H1 (cell line): ENCODE measurements at regions not wholly inside any gene's neighbourhood (a gene's known extent, or its start where the extent isn't known, plus 50 kb on each side); places are given as distances from the start of the nearest gene placed in this dataset.

Source experiments
- CTCF ChIA-PET: fragments of 300-600 bp; sonication (Branson Sonifier 250); formaldehyde crosslinking; loops from one replicate; lab custom pipeline; 2021; ENCODE audit not compliant: partially characterized antibody; lab: Charles Lee
- POLR2A ChIA-PET: fragments of 300-600 bp; sonication (Branson Sonifier 250); formaldehyde crosslinking; loops from one replicate; lab custom pipeline; 2021; ENCODE audit warnings: inconsistent platforms; ENCODE audit not compliant: partially characterized antibody; lab: Charles Lee
- DNase-seq, 2 experiments: peaks; one replicate each; pipeline versions ENCODE4 v3.0.0 to v3.0.0-alpha.2; 2010 to 2022; ENCODE audit warnings: low spot score in 2 of 2, low read depth in 1 of 2, mixed read lengths in 1 of 2
- FAIRE-seq: peaks from 2 replicates; lab custom pipeline; 2011; peaks lifted over from hg19 to GRCh38; lab: Jason Lieb, UNC
- H2AFZ ChIP-seq: 2 replicates; pipeline ENCODE4 v1.8.1; 2012; ENCODE audit warnings: low read length, inconsistent platforms
- H2AK5ac ChIP-seq: 2 replicates; pipeline ENCODE4 v1.6.1; 2013; ENCODE audit warnings: low read depth, low read length
- H2BK120ac ChIP-seq: replicated peaks from 2 replicates; pipeline ENCODE3; 2013; ENCODE audit warnings: low read depth, low read length, inconsistent platforms
- H2BK12ac ChIP-seq: 2 replicates; pipeline ENCODE4 v1.6.1; 2013; ENCODE audit warnings: low read depth, low read length
- H2BK15ac ChIP-seq: 2 replicates; pipeline ENCODE4 v1.6.1; 2013; ENCODE audit warnings: low read length
- H2BK20ac ChIP-seq: 2 replicates; pipeline ENCODE4 v1.6.1; 2013; ENCODE audit warnings: low read length
- H2BK5ac ChIP-seq: 2 replicates; pipeline ENCODE4 v1.6.1; 2013; ENCODE audit warnings: low read depth, low read length
- H3K14ac ChIP-seq: 2 replicates; pipeline ENCODE4 v1.6.1; 2013; ENCODE audit warnings: inconsistent platforms; ENCODE audit not compliant: insufficient read length
- H3K18ac ChIP-seq: 2 replicates; pipeline ENCODE4 v1.6.1; 2013; ENCODE audit warnings: low read length; ENCODE audit errors: extremely low read depth
- H3K23ac ChIP-seq: 2 replicates; pipeline ENCODE4 v1.6.1; 2013; ENCODE audit warnings: inconsistent platforms; ENCODE audit not compliant: insufficient read length
- H3K23me2 ChIP-seq: 2 replicates; pipeline ENCODE4 v1.6.1; 2013; ENCODE audit warnings: low read depth, low read length
- H3K27ac ChIP-seq: 2 replicates; pipeline ENCODE4 v1.6.1; 2011; ENCODE audit warnings: low read depth, low read length, inconsistent platforms
- H3K27me3 ChIP-seq, 4 experiments: replicated peaks in 1 of 4; 1 replicate in 1 of 4; 2 replicates in 3 of 4; pipeline versions ENCODE4 v1.6.1 to v1.8.1; 2011 to 2013; ENCODE audit warnings: low read length in 3 of 4, mild to moderate bottlenecking in 3 of 4, inconsistent platforms in 2 of 4, mixed read lengths in 2 of 4, moderate library complexity in 1 of 4; ENCODE audit not compliant: control insufficient read depth in 3 of 4, insufficient read depth in 3 of 4; ENCODE audit errors: extremely low read depth in 1 of 4
- H3K36me3 ChIP-seq, 4 experiments: 2 replicates each; pipeline versions ENCODE4 v1.6.1 to v1.8.1; 2011 to 2013; ENCODE audit warnings: mild to moderate bottlenecking in 4 of 4, low read length in 3 of 4, moderate library complexity in 2 of 4, control low read depth in 1 of 4, inconsistent platforms in 1 of 4; ENCODE audit not compliant: insufficient read depth in 4 of 4, control insufficient read depth in 2 of 4
- H3K4ac ChIP-seq: replicated peaks from 2 replicates; pipeline ENCODE3; 2013; ENCODE audit warnings: low read length, low read depth, mixed read lengths, inconsistent platforms; ENCODE audit not compliant: insufficient read length
- H3K4me1 ChIP-seq, 4 experiments: replicated peaks in 1 of 4; 1 replicate in 1 of 4; 2 replicates in 3 of 4; pipeline versions ENCODE4 v1.6.1 to v1.8.1; 2011 to 2013; ENCODE audit warnings: low read length in 3 of 4, inconsistent platforms in 2 of 4, mixed read lengths in 1 of 4; ENCODE audit not compliant: insufficient read depth in 4 of 4, control insufficient read depth in 3 of 4
- H3K4me2 ChIP-seq, 2 experiments: 2 replicates each; pipeline versions ENCODE4 v1.6.1 to v1.8.1; 2011 to 2013; ENCODE audit warnings: low read depth in 2 of 2, low read length in 2 of 2, control low read depth in 1 of 2, inconsistent platforms in 1 of 2, mild to moderate bottlenecking in 1 of 2; ENCODE audit not compliant: insufficient read depth in 1 of 2
- H3K4me3 ChIP-seq, 4 experiments: fragments of 200-600, 300-600 bp in 1 of 4; sonication (generic), shearing (Covaris generic), sonication (Bioruptor Twin) in 1 of 4; 2 replicates each; pipeline versions ENCODE4 v1.5.1 to v1.8.1; 2011 to 2016; ENCODE audit warnings: low read length in 4 of 4, low read depth in 3 of 4, control low read depth in 2 of 4, inconsistent platforms in 2 of 4, mild to moderate bottlenecking in 2 of 4, mixed read lengths in 1 of 4, moderate library complexity in 1 of 4; ENCODE audit not compliant: insufficient read depth in 2 of 4; ENCODE audit errors: extremely low read depth in 1 of 4
- H3K56ac ChIP-seq: replicated peaks from 2 replicates; pipeline ENCODE3; 2013; ENCODE audit warnings: low read depth, mild to moderate bottlenecking, mixed read lengths, low read length, inconsistent platforms; ENCODE audit not compliant: insufficient read length
- H3K79me1 ChIP-seq: 2 replicates; pipeline ENCODE4 v1.6.1; 2013; ENCODE audit warnings: low read depth, low read length, control low read depth
- H3K79me2 ChIP-seq, 2 experiments: 2 replicates each; pipeline versions ENCODE4 v1.6.1 to v1.8.1; 2012 to 2013; ENCODE audit warnings: low read length in 2 of 2, mild to moderate bottlenecking in 2 of 2, inconsistent platforms in 1 of 2; ENCODE audit not compliant: insufficient read depth in 2 of 2, control insufficient read depth in 1 of 2
- H3K9ac ChIP-seq, 4 experiments: replicated peaks in 1 of 4; 1 replicate in 1 of 4; 2 replicates in 3 of 4; pipeline versions ENCODE4 v1.6.1 to v1.8.1; 2011 to 2013; ENCODE audit warnings: low read depth in 3 of 4, low read length in 3 of 4, control low read depth in 2 of 4, mild to moderate bottlenecking in 2 of 4, moderate library complexity in 2 of 4, inconsistent platforms in 1 of 4; ENCODE audit errors: extremely low read depth in 1 of 4
- H3K9me3 ChIP-seq, 2 experiments: 2 replicates each; pipeline versions ENCODE4 v1.6.1 to v1.8.1; 2012 to 2013; ENCODE audit warnings: mild to moderate bottlenecking in 2 of 2, moderate library complexity in 2 of 2, control low read depth in 1 of 2, inconsistent platforms in 1 of 2, low read depth in 1 of 2, low read length in 1 of 2, mixed read lengths in 1 of 2; ENCODE audit not compliant: insufficient read depth in 2 of 2
- H4K20me1 ChIP-seq, 2 experiments: replicated peaks in 1 of 2; 2 replicates each; pipeline versions ENCODE3 to v1.8.1; 2011 to 2013; ENCODE audit warnings: inconsistent platforms in 2 of 2, low read length in 2 of 2, mild to moderate bottlenecking in 1 of 2; ENCODE audit not compliant: insufficient read depth in 2 of 2, control insufficient read depth in 1 of 2
- H4K5ac ChIP-seq: 2 replicates; pipeline ENCODE4 v1.6.1; 2013; ENCODE audit warnings: low read length, low read depth, mixed read lengths, inconsistent platforms; ENCODE audit not compliant: insufficient read length
- H4K8ac ChIP-seq: 2 replicates; pipeline ENCODE4 v1.8.0; 2013; ENCODE audit warnings: mild to moderate bottlenecking, moderate library complexity, low read length, inconsistent platforms; ENCODE audit not compliant: insufficient read depth; ENCODE audit errors: extremely low read depth
- H4K91ac ChIP-seq: replicated peaks from 2 replicates; pipeline ENCODE3; 2013; ENCODE audit warnings: low read length, mixed read lengths, inconsistent platforms; ENCODE audit not compliant: insufficient read length
- ASH2L ChIP-seq: fragments of 200-600, 300-600 bp; sonication (generic); IDR thresholded peaks from one replicate; pipeline ENCODE4 v1.7.1; 2017; ENCODE audit warnings: low read length
- CBX5 ChIP-seq: fragments of 300-800, 300-1000 bp; sonication (generic); IDR thresholded peaks from 2 replicates; pipeline ENCODE4 v1.7.1; 2016; ENCODE audit warnings: antibody characterized with exemption, low read length, low read depth
- EZH2 ChIP-seq: fragments of 200-600 bp; sonication (generic); IDR thresholded peaks from 2 replicates; pipeline ENCODE4 v1.7.1; 2012; ENCODE audit warnings: low read depth, mild to moderate bottlenecking, moderate library complexity, low read length, inconsistent platforms; ENCODE audit not compliant: severe bottlenecking
- GTF2F1 ChIP-seq: IDR thresholded peaks from 2 replicates; pipeline ENCODE4 v1.6.1; 2012; ENCODE audit warnings: low read depth, low read length, improper control_type of control experiment, borderline replicate concordance
- JUND ChIP-seq: IDR thresholded peaks from 2 replicates; pipeline ENCODE4 v1.6.1; 2011; ENCODE audit warnings: mild to moderate bottlenecking, improper control_type of control experiment, low read length
- KDM1A ChIP-seq: fragments of 200-600, 300-600 bp; sonication (generic); IDR thresholded peaks from 2 replicates; pipeline ENCODE4 v1.7.1; 2016; ENCODE audit warnings: mild to moderate bottlenecking, low read length, borderline replicate concordance
- KDM4A ChIP-seq: IDR thresholded peaks from one replicate; pipeline ENCODE4 v1.7.1; 2012; ENCODE audit warnings: low read depth, mild to moderate bottlenecking, moderate library complexity, low read length, inconsistent platforms; ENCODE audit not compliant: severe bottlenecking
- MAFK ChIP-seq: IDR thresholded peaks from 2 replicates; pipeline ENCODE4 v1.6.1; 2012; ENCODE audit warnings: low read depth, mild to moderate bottlenecking, improper control_type of control experiment, low read length
- MAX ChIP-seq: IDR thresholded peaks from 2 replicates; pipeline ENCODE4 v1.6.1; 2012; ENCODE audit warnings: inconsistent platforms
- POLR2A ChIP-seq, 2 experiments: IDR thresholded peaks; 1 replicate in 1 of 2; 2 replicates in 1 of 2; pipeline ENCODE4 v1.6.1; 2011; ENCODE audit warnings: low read depth in 2 of 2, low read length in 2 of 2, mild to moderate bottlenecking in 2 of 2; ENCODE audit errors: control extremely low read depth in 1 of 2
- SP1 ChIP-seq: IDR thresholded peaks from 2 replicates; pipeline ENCODE4 v1.6.1; 2011; ENCODE audit warnings: low read depth, low read length
- SP2 ChIP-seq: IDR thresholded peaks from 2 replicates; pipeline ENCODE4 v1.6.1; 2012; ENCODE audit warnings: mild to moderate bottlenecking, low read length, inconsistent platforms
- USF2 ChIP-seq: IDR thresholded peaks from 2 replicates; pipeline ENCODE4 v1.6.1; 2011; ENCODE audit warnings: low read length, improper control_type of control experiment
- WGBS, 2 experiments: shearing (Covaris generic) in 1 of 2; methylation state at CpG; one replicate each; pipeline versions ENCODE4 v1.1.6 to v1.1.7; 2013 to 2015; ENCODE audit warnings: low lambda C conversion rate in 2 of 2, mixed read lengths in 2 of 2, inconsistent platforms in 1 of 2, low coverage in 1 of 2, missing lambda C conversion rate in 1 of 2; ENCODE audit not compliant: insufficient replicate concordance in 2 of 2, insufficient coverage in 1 of 2, insufficient read length in 1 of 2; ENCODE audit errors: extremely low coverage in 1 of 2, missing lambda C conversion rate in 1 of 2; 5-methylcytosine and 5-hydroxymethylcytosine counted together

- Histone ChIP-seq H2BK120ac (no peak overlapping the region), H4K5ac (no peak overlapping the region), H2BK15ac (no peak overlapping the region), H3K4me1 (peaks cover 0 to 10% (median 0%) of the 10 kb centered on the region in 4 experiments; a peak in 3 of 7 replicates), H2BK12ac (no peak overlapping the region), H3K27me3 (no peaks in the 10 kb centered on the region; a peak in 2 of 7 replicates), H4K20me1 (no peaks in the 10 kb centered on the region), H4K91ac (no peak overlapping the region), H3K4ac (no peak overlapping the region), H3K9ac (no peak overlapping the region), H3K23ac (no peak overlapping the region), H2BK5ac (no peak overlapping the region), H3K79me2 (no peaks in the 10 kb centered on the region), H3K23me2 (no peaks in the 10 kb centered on the region), H3K18ac (no peak overlapping the region), H3K9me3 (no peaks in the 10 kb centered on the region), H3K4me3 (no peak overlapping the region), H3K4me2 (no peak overlapping the region), H3K79me1 (no peaks in the 10 kb centered on the region), H3K27ac (no peak overlapping the region), H3K36me3 (no peaks in the 10 kb centered on the region; a peak in 1 of 8 replicates), H3K56ac (no peak overlapping the region), H2BK20ac (no peak overlapping the region), H4K8ac (no peak overlapping the region), H2AK5ac (no peak overlapping the region), H3K14ac (no peak overlapping the region), H2AFZ (no peak overlapping the region)
- CTCF ChIA-PET: interaction anchor here (0.6 to 1.8 kb wide), 2 partner anchors 9 to 559 kb away, joined by 3 to 5 read pairs; no protein-coding TSS in a partner anchor
- POLR2A ChIA-PET: no interaction called here
- no peak for FAIRE-seq
- DNase-seq: no peak
- WGBS, 2 experiments: 94% methylated on average over 2 of the region's 2 CpGs; no CpG with 5 or more reads in 1 of the 2 experiments
- no peak for TF ChIP-seq JUND
- TF ChIP-seq KDM1A: no peak
- no peak for TF ChIP-seq ASH2L
- no peak for TF ChIP-seq USF2
- no peak for TF ChIP-seq KDM4A
- TF ChIP-seq SP2: no peak
- TF ChIP-seq POLR2A (IDR thresholded peaks at IDR 0.05; ENCODE audit: control extremely low read depth in 1 of 2, low read depth in 2 of 2, low read length in 2 of 2): no peak
- no peak for TF ChIP-seq SP1
- no peak for TF ChIP-seq MAX
- TF ChIP-seq MAFK: no peak
- TF ChIP-seq EZH2: no peak
- TF ChIP-seq CBX5: no peak
- TF ChIP-seq GTF2F1: no peak
Observed at GRCh38 chr5:4859500-4860235, 280.5 kb upstream of the ADAMTS16 start.
